ENCODE measurements at regions not wholly inside any gene's neighbourhood (a gene's known extent, or its start where the extent isn't known, plus 50 kb on each side); places are given as distances from the start of the nearest gene placed in this dataset.
A peak's percentile ranks its signal among the peaks of the same experiment; 100 is the strongest.

DNA sequence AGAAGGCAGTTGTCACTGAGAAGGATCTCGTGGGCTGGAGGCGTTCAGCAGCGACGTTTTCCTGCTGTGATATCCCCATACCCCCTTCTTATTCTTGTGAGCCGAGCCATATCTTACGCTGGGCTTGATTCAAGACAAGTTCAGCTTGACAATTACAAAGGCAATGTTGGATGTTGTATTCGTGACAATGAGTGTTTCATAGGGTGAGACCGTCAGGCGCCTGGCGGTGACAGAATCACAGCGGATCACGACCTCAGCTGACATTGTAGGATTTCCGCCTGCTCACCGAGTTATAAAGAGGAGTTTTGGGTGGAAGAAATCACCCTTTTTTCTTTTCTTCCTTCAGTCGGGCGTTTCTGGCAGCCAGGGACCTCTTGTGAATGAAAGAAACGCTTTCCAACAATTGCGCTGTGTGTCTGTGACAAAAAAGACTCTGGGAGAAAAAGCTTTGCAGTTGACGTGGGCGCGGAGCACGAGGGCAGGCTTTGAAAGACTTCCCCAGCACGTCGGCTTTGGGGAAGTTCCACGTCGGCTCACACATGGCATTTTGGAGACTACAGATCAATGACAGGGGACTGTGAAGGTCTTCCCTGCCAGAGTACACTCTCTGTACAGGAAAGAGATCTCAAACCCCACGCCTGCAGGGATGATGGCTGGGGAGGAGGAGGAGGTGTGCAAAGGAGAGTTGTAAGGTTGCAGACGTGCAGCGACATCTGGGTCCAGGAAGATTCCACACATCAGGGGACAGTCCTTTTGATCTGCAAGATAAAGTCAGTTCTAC is 135.4 kb downstream of the CRLF2 start:
- H3K4me1 Mint-ChIP-seq (ENCODE audit: unreplicated experiment), result no peaks in the 10 kb centered on the region
- peak overlapping the region; percentile 34 for H3K4me3 Mint-ChIP-seq (ENCODE audit: unreplicated experiment)
- H3K36me3 Mint-ChIP-seq (ENCODE audit: low read depth, unreplicated experiment), result peaks cover 16% of the 10 kb centered on the region
- TF ChIP-seq, protein P1, sequence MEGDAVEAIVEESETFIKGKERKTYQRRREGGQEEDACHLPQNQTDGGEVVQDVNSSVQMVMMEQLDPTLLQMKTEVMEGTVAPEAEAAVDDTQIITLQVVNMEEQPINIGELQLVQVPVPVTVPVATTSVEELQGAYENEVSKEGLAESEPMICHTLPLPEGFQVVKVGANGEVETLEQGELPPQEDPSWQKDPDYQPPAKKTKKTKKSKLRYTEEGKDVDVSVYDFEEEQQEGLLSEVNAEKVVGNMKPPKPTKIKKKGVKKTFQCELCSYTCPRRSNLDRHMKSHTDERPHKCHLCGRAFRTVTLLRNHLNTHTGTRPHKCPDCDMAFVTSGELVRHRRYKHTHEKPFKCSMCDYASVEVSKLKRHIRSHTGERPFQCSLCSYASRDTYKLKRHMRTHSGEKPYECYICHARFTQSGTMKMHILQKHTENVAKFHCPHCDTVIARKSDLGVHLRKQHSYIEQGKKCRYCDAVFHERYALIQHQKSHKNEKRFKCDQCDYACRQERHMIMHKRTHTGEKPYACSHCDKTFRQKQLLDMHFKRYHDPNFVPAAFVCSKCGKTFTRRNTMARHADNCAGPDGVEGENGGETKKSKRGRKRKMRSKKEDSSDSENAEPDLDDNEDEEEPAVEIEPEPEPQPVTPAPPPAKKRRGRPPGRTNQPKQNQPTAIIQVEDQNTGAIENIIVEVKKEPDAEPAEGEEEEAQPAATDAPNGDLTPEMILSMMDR (IDR thresholded peaks at IDR 0.05; ENCODE audit: unreplicated experiment), result no peak
- H3K9me3 Mint-ChIP-seq (ENCODE audit: unreplicated experiment), result peaks cover 33% of the 10 kb centered on the region
- no peak overlapping the region for H3K27ac Mint-ChIP-seq (ENCODE audit: unreplicated experiment)
- DNase-seq (ENCODE audit: low spot score), result no peak
- peaks cover 7% of the 10 kb centered on the region for H3K27me3 Mint-ChIP-seq (ENCODE audit: unreplicated experiment)

- Mint-ChIP-seq H3K36me3 (ENCODE audit: low read depth, unreplicated experiment) (peaks cover 11% of the 10 kb centered on the region), H3K4me3 (ENCODE audit: unreplicated experiment) (no peak overlapping the region), H3K9me3 (ENCODE audit: unreplicated experiment) (peaks cover 29% of the 10 kb centered on the region), H3K27ac (ENCODE audit: unreplicated experiment) (no peak overlapping the region), H3K27me3 (ENCODE audit: unreplicated experiment) (peaks cover 10% of the 10 kb centered on the region), H3K4me1 (ENCODE audit: unreplicated experiment) (no peaks in the 10 kb centered on the region)
- DNase-seq (ENCODE audit: low spot score), result no peak
- TF ChIP-seq, protein P1 (IDR thresholded peaks at IDR 0.05; ENCODE audit: unreplicated experiment), result no peak
Observed at GRCh38 chrX:1075741-1076140, 136.7 kb downstream of the CRLF2 start.

GRCh38 chrX:1075156-1075555 is 137.3 kb downstream of the CRLF2 start:
- H3K36me3 Mint-ChIP-seq (ENCODE audit: low read depth, unreplicated experiment), result peaks cover 11% of the 10 kb centered on the region
- no peak for DNase-seq (ENCODE audit: low spot score)
- TF ChIP-seq, protein P1 (IDR thresholded peaks at IDR 0.05; ENCODE audit: unreplicated experiment), result no peak
- H3K4me3 Mint-ChIP-seq (ENCODE audit: unreplicated experiment), result no peak overlapping the region
- no peaks in the 10 kb centered on the region for H3K4me1 Mint-ChIP-seq (ENCODE audit: unreplicated experiment)
- no peak overlapping the region for H3K27ac Mint-ChIP-seq (ENCODE audit: unreplicated experiment)
- H3K9me3 Mint-ChIP-seq (ENCODE audit: unreplicated experiment), result peaks cover 29% of the 10 kb centered on the region
- peaks cover 10% of the 10 kb centered on the region for H3K27me3 Mint-ChIP-seq (ENCODE audit: unreplicated experiment)

DNA sequence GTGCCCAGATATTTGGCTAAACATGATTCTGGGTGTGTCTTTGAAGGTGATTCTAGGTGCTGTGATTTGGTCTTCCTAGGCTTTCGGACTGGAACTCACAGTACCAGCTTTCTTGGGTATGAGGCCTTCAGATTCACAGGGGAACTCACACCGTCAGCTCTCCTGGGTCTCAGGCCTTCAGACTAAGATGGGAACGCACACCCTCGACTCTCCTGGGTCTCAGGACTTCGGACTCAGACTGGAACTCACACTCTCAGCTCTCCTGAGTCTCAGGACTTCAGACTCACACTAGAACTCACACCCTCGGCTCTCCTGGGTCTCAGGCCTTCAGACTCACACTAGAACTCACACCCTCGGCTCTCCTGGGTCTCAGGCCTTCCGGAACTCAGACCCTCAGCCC is 137.7 kb downstream of the CRLF2 start:
- H3K9me3 Mint-ChIP-seq (ENCODE audit: unreplicated experiment), result peaks cover 29% of the 10 kb centered on the region
- no peak for DNase-seq (ENCODE audit: low spot score)
- H3K27ac Mint-ChIP-seq (ENCODE audit: unreplicated experiment), result no peak overlapping the region
- H3K27me3 Mint-ChIP-seq (ENCODE audit: unreplicated experiment), result peaks cover 10% of the 10 kb centered on the region
- H3K36me3 Mint-ChIP-seq (ENCODE audit: low read depth, unreplicated experiment), result peaks cover 11% of the 10 kb centered on the region
- H3K4me3 Mint-ChIP-seq (ENCODE audit: unreplicated experiment), result no peak overlapping the region
- TF ChIP-seq, protein P1 (IDR thresholded peaks at IDR 0.05; ENCODE audit: unreplicated experiment), result no peak
- no peaks in the 10 kb centered on the region for H3K4me1 Mint-ChIP-seq (ENCODE audit: unreplicated experiment)

- H3K4me3 Mint-ChIP-seq (ENCODE audit: unreplicated experiment), result no peak overlapping the region
- H3K9me3 Mint-ChIP-seq (ENCODE audit: unreplicated experiment), result peaks cover 33% of the 10 kb centered on the region
- peaks cover 10% of the 10 kb centered on the region for H3K27me3 Mint-ChIP-seq (ENCODE audit: unreplicated experiment)
- H3K36me3 Mint-ChIP-seq (ENCODE audit: low read depth, unreplicated experiment), result peaks cover 12% of the 10 kb centered on the region
- H3K4me1 Mint-ChIP-seq (ENCODE audit: unreplicated experiment), result no peaks in the 10 kb centered on the region
- no peak for DNase-seq (ENCODE audit: low spot score)
- H3K27ac Mint-ChIP-seq (ENCODE audit: unreplicated experiment), result no peak overlapping the region
- TF ChIP-seq, protein P1 (IDR thresholded peaks at IDR 0.05; ENCODE audit: unreplicated experiment), result no peak
Observed at GRCh38 chrX:1074172-1074571, 138.3 kb downstream of the CRLF2 start.

Measured in endothelial cell (in vitro differentiated cells).